HepG2 (cell line): ENCODE measurements at regions not wholly inside any gene's neighbourhood (a gene's known extent, or its start where the extent isn't known, plus 50 kb on each side); places are given as distances from the start of the nearest gene placed in this dataset.

ENCODE experiments used
- ATAC-seq: fragments of 200-7000 bp; cut with Tn5 transposase; 3 replicates; pipeline ENCODE4 v1.9.1; 2020; ENCODE audit warnings: mild to moderate bottlenecking, moderate library complexity
- BruUV-seq: library from RNA; stranded (reverse); fragments of 400-500 nt; replicated peaks from 2 replicates; lab custom pipeline; 2021; lab: Mats Ljungman, UMichigan
- CTCF ChIA-PET: fragments of 300-600 bp; formaldehyde crosslinking; extraction: SDS; loops from one replicate; lab custom pipeline; 2021; ENCODE audit warnings: low total read pairs, inconsistent platforms, low intra/inter-chr PET ratio; lab: Yijun Ruan, JAX
- POLR2A ChIA-PET: fragments of 350-600 bp; sonication (Branson Sonifier 250); formaldehyde crosslinking; loops from one replicate; lab custom pipeline; 2020; ENCODE audit warnings: antibody characterized with exemption, inconsistent platforms; lab: Yijun Ruan, JAX
- DNase-seq: peaks from one replicate; pipeline ENCODE4 v3.0.0-alpha.2; 2015; ENCODE audit warnings: low spot score
- FAIRE-seq: peaks from 3 replicates; lab custom pipeline; 2011; peaks lifted over from hg19 to GRCh38; lab: Jason Lieb, UNC
- H2AFZ ChIP-seq: one replicate; pipeline ENCODE4 v1.6.1; 2011; ENCODE audit warnings: low read length, inconsistent platforms
- H3K27ac ChIP-seq: fragments of 300-600 bp; 3 replicates; pipeline ENCODE4 v1.8.0; 2011; ENCODE audit warnings: mixed run types, mild to moderate bottlenecking, mixed read lengths, low read length, inconsistent platforms; ENCODE audit not compliant: insufficient read depth; ENCODE audit errors: extremely low read length
- H3K27me3 ChIP-seq, 2 experiments: fragments of 200-600 bp in 1 of 2; 2 replicates in 1 of 2; 3 replicates in 1 of 2; pipeline versions ENCODE4 v1.6.0 to v1.8.0; 2011; ENCODE audit warnings: low read length in 2 of 2, mild to moderate bottlenecking in 2 of 2, moderate library complexity in 2 of 2, inconsistent platforms in 1 of 2; ENCODE audit not compliant: insufficient read depth in 2 of 2, control insufficient read depth in 1 of 2
- H3K36me3 ChIP-seq, 2 experiments: fragments of 200-600 bp in 1 of 2; replicated peaks in 1 of 2; 2 replicates in 1 of 2; 3 replicates in 1 of 2; pipeline versions ENCODE4 v1.5.1 to v1.8.0; 2011; ENCODE audit warnings: low read length in 2 of 2, inconsistent platforms in 1 of 2; ENCODE audit not compliant: insufficient read depth in 2 of 2, control insufficient read depth in 1 of 2
- H3K4me1 ChIP-seq: 2 replicates; pipeline ENCODE4 v1.5.1; 2012; ENCODE audit warnings: low read length, inconsistent platforms; ENCODE audit not compliant: insufficient read depth
- H3K4me2 ChIP-seq: 2 replicates; pipeline ENCODE4 v1.6.0; 2011; ENCODE audit warnings: low read depth, low read length, inconsistent platforms
- H3K4me3 ChIP-seq, 3 experiments: fragments of 200-600 bp in 1 of 3; sonication (generic), shearing (Covaris generic) in 1 of 3; replicated peaks in 1 of 3; 2 replicates each; pipeline ENCODE4 v1.5.1; 2011 to 2016; ENCODE audit warnings: low read length in 3 of 3, inconsistent platforms in 2 of 3, low read depth in 2 of 3, mild to moderate bottlenecking in 2 of 3, control low read depth in 1 of 3, mixed read lengths in 1 of 3; ENCODE audit not compliant: insufficient read depth in 1 of 3
- H3K79me2 ChIP-seq: one replicate; pipeline ENCODE4 v1.6.1; 2011; ENCODE audit warnings: low read length, inconsistent platforms; ENCODE audit not compliant: insufficient read depth
- H3K9ac ChIP-seq: 2 replicates; pipeline ENCODE4 v1.6.0; 2011; ENCODE audit warnings: mild to moderate bottlenecking, low read depth, low read length, inconsistent platforms; ENCODE audit not compliant: insufficient read depth
- H3K9me3 ChIP-seq: 2 replicates; pipeline ENCODE4 v1.5.1; 2012; ENCODE audit warnings: mild to moderate bottlenecking, low read length
- H4K20me1 ChIP-seq: 2 replicates; pipeline ENCODE4 v1.6.0; 2011; ENCODE audit warnings: inconsistent platforms, mild to moderate bottlenecking, low read length, moderate library complexity; ENCODE audit not compliant: insufficient read depth
- ARNT ChIP-seq: fragments of 450-650 bp; IDR thresholded peaks from 2 replicates; pipeline ENCODE4 v1.6.1; 2017
- MAZ ChIP-seq, 2 experiments: sonication (generic) in 1 of 2; formaldehyde crosslinking in 1 of 2; IDR thresholded peaks; 2 replicates each; pipeline versions ENCODE4 v1.5.0 to v1.6.1; 2012 to 2020; ENCODE audit warnings: low read depth in 2 of 2, mild to moderate bottlenecking in 2 of 2, borderline replicate concordance in 1 of 2, improper control_type of control experiment in 1 of 2, low read length in 1 of 2, missing genetic modification reagents in 1 of 2, moderate library complexity in 1 of 2
- ZFAT ChIP-seq: sonication (generic); formaldehyde crosslinking; conservative IDR thresholded peaks from 2 replicates; pipeline ENCODE4 v1.8.1; 2023; ENCODE audit warnings: missing genetic modification reagents, inconsistent platforms
- ZFP90 ChIP-seq: sonication (generic); formaldehyde crosslinking; IDR thresholded peaks from 2 replicates; pipeline ENCODE4 v1.8.0; 2022; ENCODE audit warnings: missing genetic modification reagents, mild to moderate bottlenecking, inconsistent platforms, borderline replicate concordance
- ZNF563 ChIP-seq: sonication (generic); formaldehyde crosslinking; IDR thresholded peaks from 2 replicates; pipeline ENCODE4 v1.8.0; 2022; ENCODE audit warnings: mild to moderate bottlenecking, moderate library complexity, missing genetic modification reagents
- ZNF788 ChIP-seq: sonication (generic); formaldehyde crosslinking; IDR thresholded peaks from 2 replicates; pipeline ENCODE4 v1.5.0; 2020; ENCODE audit warnings: mild to moderate bottlenecking, missing genetic modification reagents, borderline replicate concordance
- WGBS: methylation state at CpG from one replicate; pipeline ENCODE4 v1.1.6; 2017; ENCODE audit warnings: low lambda C conversion rate; 5-methylcytosine and 5-hydroxymethylcytosine counted together
- in situ Hi-C: cut with HindIII; loops from 2 replicates; pipeline ENCODE4 v1.10.0; 2017; ENCODE audit warnings: low pct_unique_long_range_greater_than_20kb; ENCODE audit not compliant: extremely low pct_ligation_motif_present
- intact Hi-C: fragments of 100-400 bp; cut with micrococcal nuclease; formaldehyde crosslinking; loops from one replicate; pipeline ENCODE4 v1.10.0; 2022; ENCODE audit not compliant: unreplicated experiment
- TF ChIP-seq, protein P1 (sequence below): sonication (generic); formaldehyde crosslinking; conservative IDR thresholded peaks from 2 replicates; pipeline ENCODE4 v1.4.0; 2020; ENCODE audit warnings: missing genetic modification reagents
- TF ChIP-seq, protein P2 (sequence below): IDR thresholded peaks from 2 replicates; pipeline ENCODE4 v1.6.1; 2016; ENCODE audit warnings: control low read depth

DNA sequence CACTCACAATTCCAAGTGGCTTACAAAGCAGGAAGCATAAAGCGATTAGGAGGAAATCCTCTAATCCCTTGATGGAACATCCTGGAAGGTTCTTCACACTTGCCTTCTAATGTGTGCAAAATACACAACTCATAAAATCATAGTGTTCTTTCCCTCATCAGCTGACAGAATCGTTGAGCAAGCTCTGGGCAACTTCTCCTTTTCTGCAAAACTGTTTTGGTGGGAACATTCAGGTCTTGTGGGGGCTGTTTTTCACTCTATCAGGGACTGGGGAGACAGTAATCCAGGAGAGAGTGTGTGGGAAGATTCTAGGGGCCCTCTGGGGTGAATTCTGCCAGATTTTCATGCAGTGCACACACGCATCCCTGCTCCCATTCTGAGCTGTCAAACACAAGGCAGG, 53.2 kb downstream of the IRAG1 start:
- no TSS peak for BruUV-seq
- FAIRE-seq (no peak), ATAC-seq (no peak), DNase-seq (no peak)
- ChIA-PET CTCF (no interaction called here), POLR2A (no interaction called here)
- in situ Hi-C loops: no loop called here
- no peak overlapping the region for H2AFZ ChIP-seq
- H3K9ac ChIP-seq: no peak overlapping the region
- WGBS: 7% methylated on average over 3 of the region's 3 CpGs
- no peak overlapping the region for H3K4me2 ChIP-seq
- no peaks in the 10 kb centered on the region for H3K9me3 ChIP-seq
- no peaks in the 10 kb centered on the region for H3K36me3 ChIP-seq
- no peaks in the 10 kb centered on the region for H3K79me2 ChIP-seq
- H4K20me1 ChIP-seq: no peaks in the 10 kb centered on the region
- no peak overlapping the region for H3K4me3 ChIP-seq
- no peaks in the 10 kb centered on the region for H3K4me1 ChIP-seq
- intact Hi-C loops: no loop called here
- peaks cover 0 to 10% of the 10 kb centered on the region in 2 experiments; a peak in 2 of 5 replicates for H3K27me3 ChIP-seq
- no peak overlapping the region for H3K27ac ChIP-seq
- TF ChIP-seq ZFAT (CRISPR knock-in tag) (no peak), ZNF788 (CRISPR knock-in tag) (no peak), ZFP90 (CRISPR knock-in tag) (no peak), ARNT (no peak)
- TF ChIP-seq, protein P1, sequence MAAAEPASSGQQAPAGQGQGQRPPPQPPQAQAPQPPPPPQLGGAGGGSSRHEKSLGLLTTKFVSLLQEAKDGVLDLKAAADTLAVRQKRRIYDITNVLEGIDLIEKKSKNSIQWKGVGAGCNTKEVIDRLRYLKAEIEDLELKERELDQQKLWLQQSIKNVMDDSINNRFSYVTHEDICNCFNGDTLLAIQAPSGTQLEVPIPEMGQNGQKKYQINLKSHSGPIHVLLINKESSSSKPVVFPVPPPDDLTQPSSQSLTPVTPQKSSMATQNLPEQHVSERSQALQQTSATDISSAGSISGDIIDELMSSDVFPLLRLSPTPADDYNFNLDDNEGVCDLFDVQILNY: no peak

DNA sequence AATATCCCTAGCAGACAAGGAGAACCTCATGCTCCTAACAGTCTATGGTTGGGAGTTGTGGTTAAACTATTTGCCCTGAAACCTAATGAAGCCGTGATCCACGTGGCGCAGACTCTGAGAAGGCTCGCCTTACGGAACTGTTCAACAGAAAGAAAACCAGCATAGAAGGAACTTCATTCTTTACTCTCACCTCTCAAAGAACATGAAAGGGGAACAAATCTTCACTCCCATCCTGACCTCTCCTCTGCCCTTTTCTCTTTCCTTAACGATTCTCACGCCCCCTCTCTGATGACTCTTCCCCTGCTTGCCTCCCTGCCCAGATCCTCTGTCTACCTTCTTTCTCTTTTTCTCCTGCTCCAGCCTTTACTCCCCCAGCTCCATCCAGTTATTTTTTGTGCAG, 54.2 kb downstream of the IRAG1 start:
- in situ Hi-C loops: no loop called here
- Histone ChIP-seq H3K79me2 (no peaks in the 10 kb centered on the region), H3K4me2 (no peak overlapping the region), H3K4me1 (no peaks in the 10 kb centered on the region), H3K27me3 (peaks cover 0 to 13% of the 10 kb centered on the region in 2 experiments; a peak in 2 of 5 replicates), H3K9me3 (no peaks in the 10 kb centered on the region), H2AFZ (no peak overlapping the region), H3K9ac (no peak overlapping the region), H3K27ac (no peak overlapping the region), H4K20me1 (no peaks in the 10 kb centered on the region), H3K4me3 (no peak overlapping the region), H3K36me3 (no peaks in the 10 kb centered on the region)
- 53% methylated on average over 7 of the region's 7 CpGs for WGBS
- DNase-seq (no peak), FAIRE-seq (no peak), ATAC-seq (no peak)
- no TSS peak for BruUV-seq
- CTCF ChIA-PET: no interaction called here
- TF ChIP-seq, protein P2, sequence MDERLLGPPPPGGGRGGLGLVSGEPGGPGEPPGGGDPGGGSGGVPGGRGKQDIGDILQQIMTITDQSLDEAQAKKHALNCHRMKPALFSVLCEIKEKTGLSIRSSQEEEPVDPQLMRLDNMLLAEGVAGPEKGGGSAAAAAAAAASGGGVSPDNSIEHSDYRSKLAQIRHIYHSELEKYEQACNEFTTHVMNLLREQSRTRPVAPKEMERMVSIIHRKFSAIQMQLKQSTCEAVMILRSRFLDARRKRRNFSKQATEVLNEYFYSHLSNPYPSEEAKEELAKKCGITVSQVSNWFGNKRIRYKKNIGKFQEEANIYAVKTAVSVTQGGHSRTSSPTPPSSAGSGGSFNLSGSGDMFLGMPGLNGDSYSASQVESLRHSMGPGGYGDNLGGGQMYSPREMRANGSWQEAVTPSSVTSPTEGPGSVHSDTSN: no peak
- TF ChIP-seq ZNF563 (CRISPR knock-in tag) (no peak), MAZ (IDR thresholded peaks at IDR 0.05; ENCODE audit: borderline replicate concordance, low read depth, low read length) (no peak), MAZ (CRISPR knock-in tag; IDR thresholded peaks at IDR 0.05; ENCODE audit: low read depth) (no peak)
- intact Hi-C loops: no loop called here
- POLR2A ChIA-PET: no interaction called here
